Myocyte (in vitro differentiated cells): ENCODE measurements at regions not wholly inside any gene's neighbourhood (a gene's known extent, or its start where the extent isn't known, plus 50 kb on each side); places are given as distances from the start of the nearest gene placed in this dataset.

ENCODE experiments used
- DNase-seq: peaks from one replicate; pipeline ENCODE4 v3.0.0-alpha.2; 2012; ENCODE audit warnings: low read depth

- DNase-seq: no peak
Measured at GRCh38 chr15:94177112-94177511, 54.2 kb upstream of the MCTP2 start.

GRCh38 chr15:94175420-94175819 lies 55.9 kb upstream of the MCTP2 start:
- DNase-seq: no peak

DNA sequence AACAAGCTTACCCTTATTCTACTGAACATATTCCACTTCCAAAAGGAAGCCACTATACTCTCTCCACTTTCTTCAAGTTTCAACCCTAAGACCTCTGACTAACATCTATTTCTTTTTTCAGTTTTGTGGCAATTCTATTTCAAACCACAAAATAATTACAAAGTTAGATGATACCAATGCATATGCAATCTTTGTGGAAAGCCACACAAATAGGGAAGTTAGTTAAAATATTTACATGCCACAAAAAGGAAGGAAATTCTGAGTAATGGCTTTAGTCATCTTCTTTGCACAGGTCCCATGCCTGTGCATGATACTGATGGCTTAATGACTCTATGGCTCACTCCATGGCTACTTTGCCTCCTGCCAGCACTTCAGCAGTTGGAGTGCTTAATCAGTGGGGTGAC lies 57.0 kb upstream of the MCTP2 start:
- DNase-seq: no peak

DNA sequence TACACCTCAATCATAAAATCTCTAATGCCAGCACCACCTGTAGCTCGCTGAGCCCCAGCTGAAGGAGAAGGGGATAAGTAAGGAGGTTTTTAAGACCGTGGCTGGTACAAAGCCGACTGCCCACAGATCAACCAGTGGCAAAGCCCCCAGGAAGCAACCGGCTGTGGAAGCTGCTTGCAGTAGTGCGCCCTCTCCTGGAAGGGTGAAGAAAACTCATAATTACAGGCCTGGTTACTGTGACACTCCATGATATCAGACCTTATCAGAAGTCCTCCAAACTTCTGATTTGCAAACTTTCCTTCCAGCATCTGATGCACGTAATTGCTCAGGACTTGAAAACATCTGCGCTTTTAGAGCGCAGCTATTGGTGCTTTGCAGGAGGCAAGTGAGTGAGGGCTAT lies 63.1 kb upstream of the MCTP2 start:
- DNase-seq: no peak

DNA sequence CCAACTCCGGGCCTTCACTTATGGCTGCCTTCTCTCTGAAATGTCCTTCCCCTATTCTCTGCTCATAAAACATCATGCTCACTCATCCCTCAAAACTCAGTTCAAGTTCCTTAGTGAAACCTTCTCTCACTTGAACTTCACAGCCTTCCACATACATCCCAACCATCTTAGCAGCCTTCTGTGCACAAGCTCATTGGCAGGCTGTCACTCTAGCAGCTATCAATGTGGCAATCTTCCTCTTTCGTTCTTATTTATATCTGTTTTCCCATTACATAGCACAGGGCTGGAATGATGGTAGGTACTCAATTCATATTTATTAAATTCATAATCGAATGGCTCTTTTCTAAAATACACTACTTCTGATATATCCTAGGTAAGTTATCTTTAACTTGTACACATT lies 66.4 kb upstream of the MCTP2 start:
- DNase-seq: no peak

GRCh38 chr15:94164202-94164807 lies 67.1 kb upstream of the MCTP2 start:
- peak; percentile 1 for DNase-seq

GRCh38 chr15:94162939-94163338 lies 68.4 kb upstream of the MCTP2 start:
- DNase-seq: no peak

- DNase-seq: no peak
Measured at GRCh38 chr15:94154255-94154654, 77.1 kb upstream of the MCTP2 start.

DNA sequence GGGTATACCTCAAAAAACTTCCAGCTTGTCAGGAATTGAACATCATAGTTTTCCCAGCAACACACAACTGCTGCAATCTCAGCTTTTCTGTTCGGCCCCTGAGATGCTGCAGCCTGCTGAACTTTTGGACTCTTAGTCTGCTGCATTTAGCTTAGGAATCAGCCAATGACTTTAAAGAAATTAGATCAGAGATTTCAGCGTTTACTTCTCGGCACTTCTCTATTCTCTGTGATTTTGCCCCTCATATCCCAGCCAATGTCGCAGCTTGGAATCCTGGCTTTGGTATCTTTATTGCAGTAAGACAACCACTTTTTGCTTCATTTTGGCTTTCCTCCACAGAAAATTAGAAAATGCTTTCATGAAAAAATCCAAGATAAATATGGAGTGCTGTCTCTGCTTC lies 86.3 kb upstream of the MCTP2 start:
- no peak for DNase-seq

DNA sequence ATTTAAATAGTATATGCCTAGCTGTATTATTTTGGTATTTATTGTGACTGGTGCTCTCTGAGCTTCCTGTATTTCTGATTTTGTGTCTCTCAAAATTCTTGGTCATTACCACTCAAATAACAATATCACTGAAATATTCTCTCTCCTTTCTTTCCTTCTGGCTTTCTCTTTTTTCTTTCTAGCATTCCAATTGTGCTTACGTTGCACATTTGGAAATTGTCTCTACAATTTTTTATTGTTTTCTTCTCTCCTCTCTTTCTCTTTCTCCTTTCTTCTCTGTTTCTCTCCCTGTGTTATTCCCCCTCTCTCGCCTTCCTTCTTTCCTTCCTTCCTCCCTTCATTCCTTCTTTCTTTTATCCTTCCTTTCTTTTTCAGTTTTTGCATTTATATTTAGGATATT lies 89.6 kb upstream of the MCTP2 start:
- DNase-seq: no peak

DNA sequence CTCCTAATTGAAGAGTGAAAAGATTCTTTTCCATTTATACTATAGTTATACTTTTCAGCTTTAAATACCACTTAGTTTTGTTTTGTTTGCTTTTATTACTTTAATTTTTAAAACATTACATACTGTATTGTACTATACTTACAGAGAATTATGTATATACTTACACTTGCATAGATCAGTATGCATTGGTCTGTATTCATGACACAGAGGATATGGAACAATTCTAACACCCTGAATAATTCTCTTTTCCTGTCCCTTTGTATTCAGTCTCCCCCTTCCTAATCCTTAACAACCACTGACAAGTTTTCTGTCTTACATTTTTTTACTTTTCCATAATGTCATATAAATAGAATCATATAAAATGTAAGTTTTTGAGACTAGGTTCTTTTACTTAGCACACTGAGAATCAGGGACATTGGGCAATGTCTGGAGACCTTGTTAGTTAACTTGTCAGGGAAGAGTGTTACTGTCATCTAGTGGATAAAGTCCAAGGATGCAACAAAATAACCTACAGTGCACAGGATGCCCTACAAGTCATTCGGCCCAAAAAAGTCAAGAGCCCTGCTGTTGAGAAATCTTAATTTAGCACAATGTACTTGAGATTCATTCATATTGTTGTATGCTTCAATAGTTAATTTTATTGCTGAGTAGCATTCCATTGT lies 95.7 kb upstream of the MCTP2 start:
- no peak for DNase-seq

- no peak for DNase-seq
Measured at GRCh38 chr15:94131875-94132274, 99.5 kb upstream of the MCTP2 start.

- DNase-seq: no peak
Measured at GRCh38 chr15:94130504-94130903, 100.9 kb upstream of the MCTP2 start.

GRCh38 chr15:94127006-94127405 lies 104.4 kb upstream of the MCTP2 start:
- no peak for DNase-seq

DNA sequence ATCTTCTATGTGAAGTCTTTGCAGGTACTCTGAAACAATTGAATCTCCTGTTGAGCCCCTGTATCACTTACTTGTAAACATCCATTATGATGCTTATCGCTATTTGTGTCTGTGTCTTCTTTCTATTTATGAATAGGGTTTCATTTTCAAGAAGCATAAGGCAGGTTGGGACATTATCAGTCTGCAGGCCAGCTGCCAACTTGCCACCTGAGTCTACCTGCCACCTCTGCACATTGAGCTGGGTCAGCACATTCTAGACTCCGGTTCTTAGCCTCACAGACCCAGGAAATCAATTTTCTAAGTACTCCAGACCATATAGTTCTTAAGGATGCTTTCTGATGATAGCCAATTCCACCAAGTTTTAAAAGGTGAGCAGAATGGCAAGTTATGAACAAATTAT lies 105.7 kb upstream of the MCTP2 start:
- DNase-seq: no peak

DNA sequence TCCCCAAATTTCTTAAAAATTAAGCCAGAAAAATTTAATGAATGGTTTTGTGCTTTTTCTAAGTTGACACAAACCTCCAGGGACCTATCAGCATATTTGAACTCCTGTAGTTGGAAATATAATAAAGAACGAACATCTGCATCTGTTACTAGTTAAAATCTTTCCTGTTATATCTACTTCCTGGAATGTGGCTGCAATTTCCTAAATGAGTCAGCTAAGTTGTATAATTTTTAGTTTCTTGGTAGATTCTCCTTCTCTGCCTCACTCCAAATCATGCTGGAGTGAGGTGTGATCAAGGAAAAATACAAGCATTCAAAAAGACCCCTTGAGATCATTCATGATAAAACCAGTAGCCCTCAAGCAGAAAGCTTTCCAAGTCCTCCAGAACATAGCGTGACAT lies 106.2 kb upstream of the MCTP2 start:
- no peak for DNase-seq

DNA sequence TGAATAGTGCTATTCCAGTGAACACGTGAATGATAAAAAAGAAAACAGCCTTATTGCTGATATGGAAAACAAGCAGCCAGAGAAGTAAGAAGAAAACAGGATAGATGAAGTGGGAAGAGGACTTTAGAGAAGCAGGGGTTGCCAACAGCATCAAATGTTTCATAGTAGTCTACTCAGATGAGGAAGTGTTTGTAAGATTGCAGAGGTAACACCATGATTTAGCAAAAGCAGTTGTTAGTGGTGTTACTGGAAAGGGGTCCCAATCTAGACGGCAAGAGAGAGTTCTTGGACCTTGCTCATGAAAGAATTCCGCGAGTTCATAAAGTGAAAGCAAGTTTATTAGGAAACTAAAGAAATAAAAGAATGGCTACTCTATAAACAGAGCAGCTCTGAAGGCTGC lies 108.8 kb upstream of the MCTP2 start:
- no peak for DNase-seq

DNA sequence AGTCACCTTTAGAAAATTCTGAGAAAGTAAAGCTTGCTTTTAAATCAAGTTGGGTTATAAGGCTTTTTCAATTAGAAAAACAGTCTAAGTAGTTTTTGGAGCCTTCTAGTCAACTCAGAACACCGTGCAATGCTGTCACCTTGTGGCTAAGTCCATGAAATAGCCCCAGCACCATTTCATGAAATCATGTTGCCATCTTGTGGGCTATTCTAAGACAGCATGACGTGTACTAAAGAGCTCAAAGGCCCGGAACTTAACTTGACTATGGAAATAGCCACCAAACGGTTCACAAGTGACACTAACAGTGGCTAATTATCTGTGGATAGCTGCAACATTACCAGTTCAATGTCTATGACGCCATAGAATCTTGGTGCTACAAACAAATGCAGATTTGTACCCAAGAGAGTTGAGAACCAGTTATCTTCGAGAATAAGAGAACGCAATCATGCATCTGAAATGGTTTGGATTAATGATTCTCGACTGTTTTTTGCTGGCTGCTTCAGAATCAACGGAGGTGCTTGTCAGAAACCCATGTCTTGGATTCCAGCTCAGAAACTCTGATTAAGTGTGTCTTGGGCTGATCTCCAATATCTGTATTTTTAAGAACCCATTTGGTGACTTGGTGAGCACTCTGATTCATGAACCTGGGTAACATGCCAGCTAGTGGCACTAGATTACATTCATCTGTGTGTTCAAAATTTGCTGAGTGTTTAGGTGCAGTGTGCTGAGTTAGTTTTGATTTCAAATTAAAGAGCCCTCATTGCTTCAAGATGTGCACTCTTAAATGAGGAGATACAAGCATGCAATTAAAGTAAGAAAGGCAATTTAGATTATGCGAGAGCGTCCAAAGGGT lies 111.2 kb upstream of the MCTP2 start:
- DNase-seq: peak; percentile 65

- DNase-seq: no peak
Measured at GRCh38 chr15:94119298-94119811, 112.0 kb upstream of the MCTP2 start.

- DNase-seq: no peak
Measured at GRCh38 chr15:94110476-94111130, 120.8 kb upstream of the MCTP2 start.

GRCh38 chr15:94107652-94108051 lies 123.7 kb upstream of the MCTP2 start:
- no peak for DNase-seq

GRCh38 chr15:94105760-94106159 lies 125.6 kb upstream of the MCTP2 start:
- DNase-seq: no peak
